ENCODE measurements at regions not wholly inside any gene's neighbourhood (a gene's known extent, or its start where the extent isn't known, plus 50 kb on each side); places are given as distances from the start of the nearest gene placed in this dataset.

DNA sequence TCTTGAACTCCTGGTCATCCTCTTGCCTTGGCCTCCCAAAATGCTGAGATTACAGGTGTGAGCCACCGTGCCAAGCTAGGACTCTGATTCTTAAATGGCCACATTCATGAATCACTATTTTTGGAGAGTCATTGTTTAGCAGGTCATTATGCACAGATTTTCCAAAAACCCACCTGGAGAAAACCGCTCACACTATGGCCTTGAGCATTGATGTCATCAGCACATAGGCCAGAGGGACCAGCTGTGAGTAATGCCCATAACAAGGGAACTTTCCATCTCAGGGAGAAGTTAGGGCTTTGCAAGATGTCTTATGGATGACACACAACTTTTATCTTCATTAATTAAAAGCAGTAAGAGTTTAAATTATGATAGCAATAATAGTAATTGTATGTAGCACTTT lies 86.4 kb upstream of the KIF5B start:
- H3K18ac ChIP-seq (ENCODE audit: low read depth, low read length) = no peak overlapping the region
- H3K4ac ChIP-seq (ENCODE audit: low read depth, low read length) = no peak overlapping the region
- no peak overlapping the region for H4K91ac ChIP-seq (ENCODE audit: insufficient read depth, low read depth, low read length)
- ChIA-PET POLR2A (ENCODE audit: unreplicated experiment) (no interaction called here), CTCF (no interaction called here)
- BruUV-seq (replicated peaks) = no TSS peak
- H4K5ac ChIP-seq (ENCODE audit: low read depth, low read length) = no peak overlapping the region
- H3K56ac ChIP-seq (ENCODE audit: extremely low read depth, insufficient read depth, low read length) = no peak overlapping the region
- H2BK5ac ChIP-seq (ENCODE audit: low read depth, low read length, poor library complexity, severe bottlenecking) = no peak overlapping the region
- in situ Hi-C loops (cut with MboI; ENCODE audit: low sequenced_read_pairs) = no loop called here
- H2BK15ac ChIP-seq (ENCODE audit: low read depth, low read length) = no peak overlapping the region
- no peaks in the 10 kb centered on the region for H3K79me1 ChIP-seq (ENCODE audit: low read depth in 1 of 2, low read length in 2 of 2)
- no peak overlapping the region for H4K8ac ChIP-seq (ENCODE audit: low read depth in 2 of 2, low read length in 2 of 2)
- no peak overlapping the region for H3K27ac ChIP-seq (ENCODE audit: insufficient read depth, low read length)
- no peaks in the 10 kb centered on the region for H3K36me3 ChIP-seq (ENCODE audit: control insufficient read depth, insufficient read depth, low read length)
- no peak overlapping the region for H3K9ac ChIP-seq (ENCODE audit: low read depth, low read length)
- no peaks in the 10 kb centered on the region for H4K20me1 ChIP-seq (ENCODE audit: insufficient read depth, low read length)
- H2AFZ ChIP-seq (replicated peaks; ENCODE audit: low read length, poor library complexity) = no peak overlapping the region
- TF ChIP-seq, protein P1, sequence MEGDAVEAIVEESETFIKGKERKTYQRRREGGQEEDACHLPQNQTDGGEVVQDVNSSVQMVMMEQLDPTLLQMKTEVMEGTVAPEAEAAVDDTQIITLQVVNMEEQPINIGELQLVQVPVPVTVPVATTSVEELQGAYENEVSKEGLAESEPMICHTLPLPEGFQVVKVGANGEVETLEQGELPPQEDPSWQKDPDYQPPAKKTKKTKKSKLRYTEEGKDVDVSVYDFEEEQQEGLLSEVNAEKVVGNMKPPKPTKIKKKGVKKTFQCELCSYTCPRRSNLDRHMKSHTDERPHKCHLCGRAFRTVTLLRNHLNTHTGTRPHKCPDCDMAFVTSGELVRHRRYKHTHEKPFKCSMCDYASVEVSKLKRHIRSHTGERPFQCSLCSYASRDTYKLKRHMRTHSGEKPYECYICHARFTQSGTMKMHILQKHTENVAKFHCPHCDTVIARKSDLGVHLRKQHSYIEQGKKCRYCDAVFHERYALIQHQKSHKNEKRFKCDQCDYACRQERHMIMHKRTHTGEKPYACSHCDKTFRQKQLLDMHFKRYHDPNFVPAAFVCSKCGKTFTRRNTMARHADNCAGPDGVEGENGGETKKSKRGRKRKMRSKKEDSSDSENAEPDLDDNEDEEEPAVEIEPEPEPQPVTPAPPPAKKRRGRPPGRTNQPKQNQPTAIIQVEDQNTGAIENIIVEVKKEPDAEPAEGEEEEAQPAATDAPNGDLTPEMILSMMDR (conservative IDR thresholded peaks at IDR 0.05; ENCODE audit: low read depth, low read length) = no peak
- no peak for TF ChIP-seq SMC3 (IDR thresholded peaks at IDR 0.05; ENCODE audit: low read depth, low read length)
- no peak for TF ChIP-seq NFE2L2 (IDR thresholded peaks at IDR 0.05; ENCODE audit: low read depth, low read length)
- TF ChIP-seq MXI1 (IDR thresholded peaks at IDR 0.05; ENCODE audit: borderline replicate concordance, low read depth, low read length) = no peak
- TF ChIP-seq FOS (IDR thresholded peaks at IDR 0.05; ENCODE audit: low read depth, low read length) = no peak
- TF ChIP-seq, protein P2, sequence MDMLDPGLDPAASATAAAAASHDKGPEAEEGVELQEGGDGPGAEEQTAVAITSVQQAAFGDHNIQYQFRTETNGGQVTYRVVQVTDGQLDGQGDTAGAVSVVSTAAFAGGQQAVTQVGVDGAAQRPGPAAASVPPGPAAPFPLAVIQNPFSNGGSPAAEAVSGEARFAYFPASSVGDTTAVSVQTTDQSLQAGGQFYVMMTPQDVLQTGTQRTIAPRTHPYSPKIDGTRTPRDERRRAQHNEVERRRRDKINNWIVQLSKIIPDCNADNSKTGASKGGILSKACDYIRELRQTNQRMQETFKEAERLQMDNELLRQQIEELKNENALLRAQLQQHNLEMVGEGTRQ (IDR thresholded peaks at IDR 0.05; ENCODE audit: low read depth, low read length) = no peak
- no peak for TF ChIP-seq BHLHE40 (IDR thresholded peaks at IDR 0.05; ENCODE audit: low read depth, low read length)
- no peak for TF ChIP-seq RAD21 (IDR thresholded peaks at IDR 0.05; ENCODE audit: low read length)
- TF ChIP-seq RCOR1 (IDR thresholded peaks at IDR 0.05; ENCODE audit: insufficient replicate concordance, low read length) = no peak
- TF ChIP-seq, protein P3, sequence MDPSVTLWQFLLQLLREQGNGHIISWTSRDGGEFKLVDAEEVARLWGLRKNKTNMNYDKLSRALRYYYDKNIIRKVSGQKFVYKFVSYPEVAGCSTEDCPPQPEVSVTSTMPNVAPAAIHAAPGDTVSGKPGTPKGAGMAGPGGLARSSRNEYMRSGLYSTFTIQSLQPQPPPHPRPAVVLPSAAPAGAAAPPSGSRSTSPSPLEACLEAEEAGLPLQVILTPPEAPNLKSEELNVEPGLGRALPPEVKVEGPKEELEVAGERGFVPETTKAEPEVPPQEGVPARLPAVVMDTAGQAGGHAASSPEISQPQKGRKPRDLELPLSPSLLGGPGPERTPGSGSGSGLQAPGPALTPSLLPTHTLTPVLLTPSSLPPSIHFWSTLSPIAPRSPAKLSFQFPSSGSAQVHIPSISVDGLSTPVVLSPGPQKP (IDR thresholded peaks at IDR 0.05; ENCODE audit: borderline replicate concordance, low read depth, low read length) = no peak
- TF ChIP-seq MAFK (IDR thresholded peaks at IDR 0.05; ENCODE audit: low read depth, low read length) = no peak
- no peak for TF ChIP-seq MAZ (IDR thresholded peaks at IDR 0.05; ENCODE audit: borderline replicate concordance, low read depth, low read length)
- TF ChIP-seq CHD1 (IDR thresholded peaks at IDR 0.05; ENCODE audit: low read depth, low read length) = no peak
- TF ChIP-seq CEBPB (IDR thresholded peaks at IDR 0.05; ENCODE audit: low read depth, low read length) = no peak
- TF ChIP-seq RFX5 (IDR thresholded peaks at IDR 0.05; ENCODE audit: low read depth, low read length) = no peak
- no peak for TF ChIP-seq POLR2A (IDR thresholded peaks at IDR 0.05; ENCODE audit: low read depth, low read length)
- DNase-seq = peak; percentile 63
- peaks cover 5% of the 10 kb centered on the region for H3K4me1 ChIP-seq (ENCODE audit: control insufficient read depth, insufficient read depth, low read length)
- dilution Hi-C loops (cut with HindIII; ENCODE audit: low sequenced_read_pairs, unreplicated experiment) = no loop called here
- H2AK9ac ChIP-seq (replicated peaks; ENCODE audit: low read depth, low read length, poor library complexity) = no peak overlapping the region
- no peak overlapping the region for H3K4me3 ChIP-seq (ENCODE audit: insufficient read depth, low read depth, low read length)
- no peak overlapping the region for H2BK120ac ChIP-seq (ENCODE audit: low read depth, low read length)
- H2BK20ac ChIP-seq (ENCODE audit: low read depth, low read length) = no peak overlapping the region
- WGBS, 2 experiments (ENCODE audit: extremely low coverage in 2 of 2, insufficient read length in 1 of 2) = 100% methylated on average over 1 of the region's 2 CpGs; no CpG with 5 or more reads in 1 of the 2 experiments
- H3K27me3 ChIP-seq (ENCODE audit: control insufficient read depth, insufficient read depth, low read length) = no peaks in the 10 kb centered on the region
- intact Hi-C loops (cut with micrococcal nuclease) = no loop called here
- H3K23ac ChIP-seq (ENCODE audit: low read depth, low read length) = no peak overlapping the region
- peaks cover 5% of the 10 kb centered on the region; the same call in 1 of the 2 replicates for H3K9me1 ChIP-seq (ENCODE audit: insufficient read depth, low read length)
- H3K9me3 ChIP-seq (ENCODE audit: control insufficient read depth, insufficient read depth, low read length) = no peaks in the 10 kb centered on the region
- H3K4me2 ChIP-seq (ENCODE audit: low read depth, low read length) = no peak overlapping the region
- no peak overlapping the region for H3K14ac ChIP-seq (replicated peaks; ENCODE audit: low read depth, low read length)
- ATAC-seq (ENCODE audit: low read depth) = no peak
- H2AK5ac ChIP-seq (ENCODE audit: low read depth, low read length) = no peak overlapping the region

Data from IMR-90 (cell line).